Caco-2 (cell line): ENCODE measurements at regions not wholly inside any gene's neighbourhood (a gene's known extent, or its start where the extent isn't known, plus 50 kb on each side); places are given as distances from the start of the nearest gene placed in this dataset.

Experiments
- BruUV-seq: library from RNA; stranded (reverse); fragments of 400-500 nt; replicated peaks from 2 replicates; lab custom pipeline; 2021; lab: Mats Ljungman, UMichigan
- CTCF ChIA-PET: fragments of 300-600 bp; sonication (Branson Sonifier 250); formaldehyde crosslinking; loops from one replicate; lab custom pipeline; 2022; ENCODE audit warnings: antibody characterized with exemption; lab: Charles Lee
- POLR2A ChIA-PET: fragments of 300-600 bp; sonication (Branson Sonifier 250); formaldehyde crosslinking; loops from one replicate; lab custom pipeline; 2022; ENCODE audit warnings: antibody characterized with exemption; lab: Charles Lee
- DNase-seq, 2 experiments: peaks; one replicate each; pipeline versions ENCODE4 v3.0.0 to v3.0.0-alpha.2; 2020 to 2022
- H3K27me3 ChIP-seq: replicated peaks from 2 replicates; pipeline ENCODE4 v1.6.0; 2011; ENCODE audit warnings: low read length; ENCODE audit not compliant: control insufficient read depth, insufficient read depth
- H3K36me3 ChIP-seq: 2 replicates; pipeline ENCODE4 v1.5.1; 2011; ENCODE audit warnings: low read length; ENCODE audit not compliant: control insufficient read depth, insufficient read depth
- H3K4me1 ChIP-seq: fragments of 250-450 bp; sonication (Bioruptor Pico); 2 replicates; pipeline ENCODE4 v1.5.1; 2020; ENCODE audit warnings: mild to moderate bottlenecking
- H3K4me3 ChIP-seq: 2 replicates; pipeline ENCODE4 v1.5.1; 2011; ENCODE audit warnings: low read depth, mild to moderate bottlenecking, control low read depth, low read length
- H3K9me3 ChIP-seq: fragments of 250-450 bp; sonication (Bioruptor Pico); 2 replicates; pipeline ENCODE4 v1.5.1; 2020; ENCODE audit warnings: mild to moderate bottlenecking, moderate library complexity
- H3K27ac Mint-ChIP-seq: one replicate; pipeline ENCODE4 v1.8.0; 2022; ENCODE audit warnings: mixed read lengths; ENCODE audit not compliant: unreplicated experiment
- H3K27me3 Mint-ChIP-seq: one replicate; pipeline ENCODE4 v1.8.0; 2022; ENCODE audit warnings: mixed read lengths; ENCODE audit not compliant: insufficient read depth, unreplicated experiment
- H3K36me3 Mint-ChIP-seq: one replicate; pipeline ENCODE4 v1.8.0; 2022; ENCODE audit warnings: mild to moderate bottlenecking, mixed read lengths; ENCODE audit not compliant: insufficient read depth, unreplicated experiment
- H3K4me1 Mint-ChIP-seq: one replicate; pipeline ENCODE4 v1.8.0; 2022; ENCODE audit warnings: low read depth, mixed read lengths; ENCODE audit not compliant: unreplicated experiment
- H3K4me3 Mint-ChIP-seq: one replicate; pipeline ENCODE4 v1.8.0; 2022; ENCODE audit warnings: mild to moderate bottlenecking, moderate library complexity, mixed read lengths; ENCODE audit not compliant: unreplicated experiment
- H3K9me3 Mint-ChIP-seq: one replicate; pipeline ENCODE4 v1.8.0; 2022; ENCODE audit warnings: mixed read lengths; ENCODE audit not compliant: unreplicated experiment
- CTCF ChIP-seq, 2 experiments: fragments of 200-600 bp in 1 of 2; IDR thresholded peaks; 1 replicate in 1 of 2; 2 replicates in 1 of 2; pipeline versions ENCODE4 v1.5.1 to v1.8.0; 2011 to 2022; ENCODE audit warnings: antibody characterized with exemption in 1 of 2, control low read depth in 1 of 2, inconsistent platforms in 1 of 2, low read depth in 1 of 2, low read length in 1 of 2, mild to moderate bottlenecking in 1 of 2, moderate library complexity in 1 of 2; ENCODE audit not compliant: insufficient read depth in 1 of 2, severe bottlenecking in 1 of 2, unreplicated experiment in 1 of 2
- intact Hi-C: fragments of 100-400 bp; cut with micrococcal nuclease; formaldehyde crosslinking; loops from one replicate; pipeline ENCODE4 v1.10.0; 2022; ENCODE audit not compliant: unreplicated experiment

- Histone ChIP-seq H3K4me3 (no peak overlapping the region), H3K9me3 (no peaks in the 10 kb centered on the region), H3K36me3 (no peaks in the 10 kb centered on the region), H3K4me1 (no peaks in the 10 kb centered on the region), H3K27me3 (no peaks in the 10 kb centered on the region)
- TF ChIP-seq CTCF (IDR thresholded peaks at IDR 0.05; ENCODE audit: insufficient read depth in 1 of 2, low read depth in 1 of 2, low read length in 1 of 2, severe bottlenecking in 1 of 2, unreplicated experiment in 1 of 2): no peak
- no peak overlapping the region for H3K4me3 Mint-ChIP-seq
- no peaks in the 10 kb centered on the region for H3K9me3 Mint-ChIP-seq
- BruUV-seq: no TSS peak
- H3K4me1 Mint-ChIP-seq: peaks cover 7% of the 10 kb centered on the region
- H3K27ac Mint-ChIP-seq: no peak overlapping the region
- no peak for DNase-seq
- intact Hi-C loops: no loop called here
- peaks cover 2% of the 10 kb centered on the region for H3K27me3 Mint-ChIP-seq
- no peaks in the 10 kb centered on the region for H3K36me3 Mint-ChIP-seq
- CTCF ChIA-PET: interaction anchor here (1.0 kb wide), 1 partner anchor 18 kb away, joined by 3 read pairs; no protein-coding TSS in a partner anchor
- POLR2A ChIA-PET: no interaction called here
These were observed 123.1 kb upstream of the FREM2 start for GRCh38 chr13:38563739-38564138.

GRCh38 chr13:38564256-38565150 lies 122.4 kb upstream of the FREM2 start:
- Histone ChIP-seq H3K36me3 (no peaks in the 10 kb centered on the region), H3K27me3 (no peaks in the 10 kb centered on the region), H3K4me1 (no peaks in the 10 kb centered on the region), H3K4me3 (no peak overlapping the region), H3K9me3 (no peaks in the 10 kb centered on the region)
- intact Hi-C loops: no loop called here
- Mint-ChIP-seq H3K27me3 (peaks cover 2% of the 10 kb centered on the region), H3K9me3 (no peaks in the 10 kb centered on the region), H3K4me3 (no peak overlapping the region), H3K4me1 (peaks cover 7% of the 10 kb centered on the region), H3K36me3 (no peaks in the 10 kb centered on the region), H3K27ac (no peak overlapping the region)
- DNase-seq: no peak
- POLR2A ChIA-PET: no interaction called here
- CTCF ChIA-PET: interaction anchor here (1.0 kb wide), 1 partner anchor 18 kb away, joined by 3 read pairs; no protein-coding TSS in a partner anchor
- no peak for TF ChIP-seq CTCF (IDR thresholded peaks at IDR 0.05; ENCODE audit: insufficient read depth in 1 of 2, low read depth in 1 of 2, low read length in 1 of 2, severe bottlenecking in 1 of 2, unreplicated experiment in 1 of 2)
- no TSS peak for BruUV-seq

GRCh38 chr13:38566023-38566422 lies 120.9 kb upstream of the FREM2 start:
- Histone ChIP-seq H3K4me3 (no peak overlapping the region), H3K36me3 (no peaks in the 10 kb centered on the region), H3K9me3 (no peaks in the 10 kb centered on the region), H3K4me1 (no peaks in the 10 kb centered on the region), H3K27me3 (no peaks in the 10 kb centered on the region)
- peaks cover 12% of the 10 kb centered on the region for H3K27me3 Mint-ChIP-seq
- H3K4me1 Mint-ChIP-seq: peaks cover 7% of the 10 kb centered on the region
- ChIA-PET POLR2A (no interaction called here), CTCF (no interaction called here)
- no peaks in the 10 kb centered on the region for H3K9me3 Mint-ChIP-seq
- TF ChIP-seq CTCF (IDR thresholded peaks at IDR 0.05; ENCODE audit: insufficient read depth in 1 of 2, low read depth in 1 of 2, low read length in 1 of 2, severe bottlenecking in 1 of 2, unreplicated experiment in 1 of 2): no peak
- no peaks in the 10 kb centered on the region for H3K36me3 Mint-ChIP-seq
- no peak overlapping the region for H3K27ac Mint-ChIP-seq
- no peak overlapping the region for H3K4me3 Mint-ChIP-seq
- intact Hi-C loops: no loop called here
- no peak for DNase-seq
- BruUV-seq: no TSS peak
